ENCODE measurements at regions not wholly inside any gene's neighbourhood (a gene's known extent, or its start where the extent isn't known, plus 50 kb on each side); places are given as distances from the start of the nearest gene placed in this dataset.

GRCh38 chr7:156209087-156209486, 396.8 kb upstream of the SHH start:
- DNase-seq (ENCODE audit: low read depth, low spot score), result no peak
- in situ Hi-C loops (cut with HindIII; ENCODE audit: low pct_unique_long_range_greater_than_20kb, low sequenced_read_pairs), result no loop called here

- in situ Hi-C loops (cut with HindIII; ENCODE audit: low pct_unique_long_range_greater_than_20kb, low sequenced_read_pairs), result no loop called here
- peak; percentile 11 for DNase-seq (ENCODE audit: low read depth, low spot score)
These were observed 395.0 kb upstream of the SHH start for GRCh38 chr7:156207306-156207705.

GRCh38 chr7:156206174-156206573, 393.9 kb upstream of the SHH start:
- in situ Hi-C loops (cut with HindIII; ENCODE audit: low pct_unique_long_range_greater_than_20kb, low sequenced_read_pairs), result no loop called here
- DNase-seq (ENCODE audit: low read depth, low spot score), result no peak

GRCh38 chr7:156204820-156205219, 392.6 kb upstream of the SHH start:
- no peak for DNase-seq (ENCODE audit: low read depth, low spot score)

GRCh38 chr7:156203923-156204322, 391.7 kb upstream of the SHH start:
- in situ Hi-C loops (cut with HindIII; ENCODE audit: low pct_unique_long_range_greater_than_20kb, low sequenced_read_pairs), result no loop called here
- no peak for DNase-seq (ENCODE audit: low read depth, low spot score)

More at GRCh38 chr7:156204820-156205219, 392.6 kb upstream of the SHH start:
- in situ Hi-C loops (cut with HindIII; ENCODE audit: low pct_unique_long_range_greater_than_20kb, low sequenced_read_pairs), result no loop called here

GRCh38 chr7:156198277-156198676, 386.0 kb upstream of the SHH start:
- in situ Hi-C loops (cut with HindIII; ENCODE audit: low pct_unique_long_range_greater_than_20kb, low sequenced_read_pairs), result no loop called here

GRCh38 chr7:156196649-156197048, 384.4 kb upstream of the SHH start:
- no peak for DNase-seq (ENCODE audit: low read depth, low spot score)
- in situ Hi-C loops (cut with HindIII; ENCODE audit: low pct_unique_long_range_greater_than_20kb, low sequenced_read_pairs), result no loop called here

More at GRCh38 chr7:156198277-156198676, 386.0 kb upstream of the SHH start:
- DNase-seq (ENCODE audit: low read depth, low spot score), result no peak

- in situ Hi-C loops (cut with HindIII; ENCODE audit: low pct_unique_long_range_greater_than_20kb, low sequenced_read_pairs), result no loop called here
- DNase-seq (ENCODE audit: low read depth, low spot score), result no peak
These were observed 383.0 kb upstream of the SHH start for GRCh38 chr7:156195276-156195675.

GRCh38 chr7:156194813-156195212, 382.6 kb upstream of the SHH start:
- no peak for DNase-seq (ENCODE audit: low read depth, low spot score)
- in situ Hi-C loops (cut with HindIII; ENCODE audit: low pct_unique_long_range_greater_than_20kb, low sequenced_read_pairs), result no loop called here

GRCh38 chr7:156192921-156193320, 380.7 kb upstream of the SHH start:
- in situ Hi-C loops (cut with HindIII; ENCODE audit: low pct_unique_long_range_greater_than_20kb, low sequenced_read_pairs), result no loop called here
- DNase-seq (ENCODE audit: low read depth, low spot score), result no peak

- DNase-seq (ENCODE audit: low read depth, low spot score), result no peak
- in situ Hi-C loops (cut with HindIII; ENCODE audit: low pct_unique_long_range_greater_than_20kb, low sequenced_read_pairs), result no loop called here
These were observed 378.8 kb upstream of the SHH start for GRCh38 chr7:156191090-156191489.

- no peak for DNase-seq (ENCODE audit: low read depth, low spot score)
- in situ Hi-C loops (cut with HindIII; ENCODE audit: low pct_unique_long_range_greater_than_20kb, low sequenced_read_pairs), result no loop called here
These were observed 372.8 kb upstream of the SHH start for GRCh38 chr7:156185076-156185475.

GRCh38 chr7:156184164-156184563, 371.9 kb upstream of the SHH start:
- in situ Hi-C loops (cut with HindIII; ENCODE audit: low pct_unique_long_range_greater_than_20kb, low sequenced_read_pairs), result no loop called here
- no peak for DNase-seq (ENCODE audit: low read depth, low spot score)

GRCh38 chr7:156180451-156181229, 368.4 kb upstream of the SHH start:
- DNase-seq (ENCODE audit: low read depth, low spot score), result no peak
- in situ Hi-C loops (cut with HindIII; ENCODE audit: low pct_unique_long_range_greater_than_20kb, low sequenced_read_pairs), result no loop called here

GRCh38 chr7:156179872-156180390, 367.7 kb upstream of the SHH start:
- DNase-seq (ENCODE audit: low read depth, low spot score), result no peak
- in situ Hi-C loops (cut with HindIII; ENCODE audit: low pct_unique_long_range_greater_than_20kb, low sequenced_read_pairs), result no loop called here

GRCh38 chr7:156178857-156179256, 366.6 kb upstream of the SHH start:
- in situ Hi-C loops (cut with HindIII; ENCODE audit: low pct_unique_long_range_greater_than_20kb, low sequenced_read_pairs), result no loop called here
- no peak for DNase-seq (ENCODE audit: low read depth, low spot score)

- in situ Hi-C loops (cut with HindIII; ENCODE audit: low pct_unique_long_range_greater_than_20kb, low sequenced_read_pairs), result no loop called here
- DNase-seq (ENCODE audit: low read depth, low spot score), result no peak
These were observed 366.0 kb upstream of the SHH start for GRCh38 chr7:156178214-156178613.

GRCh38 chr7:156177422-156178055, 365.3 kb upstream of the SHH start:
- no peak for DNase-seq (ENCODE audit: low read depth, low spot score)
- in situ Hi-C loops (cut with HindIII; ENCODE audit: low pct_unique_long_range_greater_than_20kb, low sequenced_read_pairs), result no loop called here

- no peak for DNase-seq (ENCODE audit: low read depth, low spot score)
- in situ Hi-C loops (cut with HindIII; ENCODE audit: low pct_unique_long_range_greater_than_20kb, low sequenced_read_pairs), result no loop called here
These were observed 363.8 kb upstream of the SHH start for GRCh38 chr7:156176039-156176438.
